KBM-7 (cell line): ENCODE measurements at regions not wholly inside any gene's neighbourhood (a gene's known extent, or its start where the extent isn't known, plus 50 kb on each side); places are given as distances from the start of the nearest gene placed in this dataset.

Experiments
- DNase-seq: peaks from one replicate; pipeline ENCODE4 v3.0.0-alpha.2; 2015
- in situ Hi-C: fragments of 300-500 bp; cut with MboI; formaldehyde crosslinking; loops from 2 replicates; pipeline ENCODE4 v1.14.3; 2020; ENCODE audit warnings: low sequenced_read_pairs, low pct_unique_long_range_greater_than_20kb, mixed read lengths

DNA sequence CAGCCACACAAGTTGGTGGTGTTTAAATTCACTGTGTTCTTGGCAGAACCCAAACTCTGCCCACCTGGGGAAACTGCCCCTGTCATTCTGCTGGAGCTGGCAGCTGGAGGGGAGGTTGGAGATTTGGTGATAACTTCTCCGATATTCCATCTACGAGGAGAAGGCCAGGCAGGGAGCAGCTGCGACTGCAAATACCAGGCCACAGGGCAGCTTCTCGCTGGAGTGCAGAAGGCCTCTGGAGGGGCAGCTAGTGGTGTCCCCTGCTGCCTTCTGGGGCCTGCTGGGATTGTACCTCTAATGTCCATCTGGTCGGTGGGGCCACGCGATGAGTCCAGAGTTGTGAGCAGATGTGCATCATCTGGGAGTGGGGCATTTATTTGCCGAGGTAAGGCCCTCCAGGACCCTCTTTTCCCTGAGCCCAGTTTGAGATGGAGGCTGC is 98.9 kb downstream of the ACKR3 start:
- DNase-seq, result no peak
- in situ Hi-C loops, result no loop called here

DNA sequence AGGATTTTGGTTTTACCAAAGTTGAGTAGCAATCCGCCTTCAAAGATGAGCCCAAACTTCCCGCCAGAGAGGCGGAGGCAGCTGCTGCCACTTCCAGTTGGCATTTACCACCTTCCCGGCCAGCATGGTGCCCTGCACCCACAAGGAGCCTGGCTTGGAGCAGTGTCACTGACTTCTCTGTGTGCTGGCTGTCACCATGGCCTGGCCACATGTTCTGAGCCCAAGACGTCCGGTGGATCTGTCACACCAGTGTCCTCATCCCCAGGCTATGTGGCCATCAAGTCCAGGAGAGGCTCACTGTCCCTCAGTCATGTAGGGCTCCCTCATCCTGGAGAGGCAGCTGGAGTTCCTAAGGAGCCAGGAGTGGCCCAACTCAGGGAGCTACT is 100.6 kb downstream of the ACKR3 start:
- DNase-seq, result no peak
- in situ Hi-C loops, result no loop called here

DNA sequence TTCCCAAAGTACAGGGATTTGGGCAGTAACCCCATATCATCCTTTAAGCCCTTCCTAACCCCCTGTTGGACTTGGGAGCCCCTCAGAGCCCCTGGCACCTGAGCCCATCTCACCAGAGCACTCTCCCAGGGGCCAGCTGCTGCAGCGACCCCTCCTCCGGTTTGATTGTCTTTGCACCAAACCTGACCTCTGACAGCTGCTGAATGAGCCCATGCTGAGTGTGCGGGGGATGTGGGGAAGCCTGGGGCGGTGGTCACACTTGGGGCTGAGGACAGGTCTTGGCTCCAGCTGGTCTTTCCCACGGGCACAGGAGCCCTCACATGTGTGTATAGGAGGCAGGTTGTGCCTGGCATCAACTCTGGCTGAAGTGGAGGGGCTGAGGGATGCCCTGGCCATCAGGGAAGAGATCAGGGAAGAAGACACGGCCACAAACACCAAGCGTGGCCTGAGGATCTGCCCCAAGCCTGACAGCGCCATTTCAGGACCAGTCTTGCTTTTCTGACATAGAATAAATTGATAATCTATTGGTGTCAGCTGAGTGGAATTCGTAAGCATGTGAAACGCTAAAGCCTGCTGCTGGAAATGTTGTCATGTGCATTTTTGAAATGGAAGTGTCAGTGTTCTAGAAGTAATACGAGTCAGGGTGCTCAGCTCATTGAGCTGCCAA is 102.4 kb downstream of the ACKR3 start:
- in situ Hi-C loops, result no loop called here
- no peak for DNase-seq

DNA sequence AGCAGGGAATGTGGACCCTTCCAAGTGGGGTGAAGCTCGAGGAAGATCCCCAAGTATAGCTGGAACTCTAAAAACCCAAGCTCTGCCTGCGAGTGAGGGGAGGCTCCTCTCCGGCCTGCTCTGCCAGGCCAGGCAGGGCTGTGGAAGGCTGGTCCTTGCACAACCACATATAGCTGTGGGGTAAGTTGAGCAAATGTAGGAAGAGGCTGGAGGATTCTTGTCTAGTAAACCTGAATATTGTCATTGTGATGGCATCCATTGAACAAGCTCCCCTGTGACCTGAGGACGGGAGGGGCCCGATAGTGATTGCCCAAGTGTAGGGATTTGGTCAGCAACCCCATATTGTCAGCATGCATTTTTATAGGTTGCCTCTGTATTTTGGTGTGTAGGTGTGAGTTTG is 103.0 kb downstream of the ACKR3 start:
- no peak for DNase-seq
- in situ Hi-C loops, result no loop called here

DNA sequence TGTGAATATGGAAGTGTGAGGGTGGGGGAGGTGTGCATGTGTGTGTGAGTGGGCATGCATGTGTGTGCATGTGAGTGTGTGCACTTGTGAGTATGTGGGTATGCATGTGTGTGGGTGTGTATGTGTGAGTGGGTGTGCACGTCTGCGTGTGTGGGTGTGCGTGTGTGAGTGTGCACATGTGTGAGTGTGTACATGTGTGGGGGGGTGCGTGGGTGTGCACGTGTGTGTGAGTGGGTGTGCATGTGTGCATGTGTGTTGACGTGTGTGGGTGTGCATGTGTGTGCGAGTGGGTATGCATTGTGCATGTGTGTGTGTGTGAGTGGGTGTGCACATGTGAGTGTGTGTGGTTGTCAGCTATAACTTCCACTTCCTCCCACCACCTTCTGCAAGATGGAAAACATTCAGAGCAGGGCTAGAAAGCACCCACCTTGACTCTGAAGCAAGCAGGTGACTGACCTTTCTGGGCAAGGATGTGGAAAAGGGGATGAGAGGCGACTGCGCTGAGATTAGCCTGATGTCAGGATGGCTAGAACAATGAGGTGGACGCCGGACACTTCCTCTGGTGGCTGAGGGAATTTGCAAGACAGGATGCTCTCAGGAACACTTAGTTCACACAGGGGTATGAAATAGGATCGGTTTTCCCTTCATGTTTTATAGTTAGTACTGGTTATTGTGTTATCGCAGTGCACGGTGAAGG is 103.6 kb downstream of the ACKR3 start:
- in situ Hi-C loops, result no loop called here
- no peak for DNase-seq

DNA sequence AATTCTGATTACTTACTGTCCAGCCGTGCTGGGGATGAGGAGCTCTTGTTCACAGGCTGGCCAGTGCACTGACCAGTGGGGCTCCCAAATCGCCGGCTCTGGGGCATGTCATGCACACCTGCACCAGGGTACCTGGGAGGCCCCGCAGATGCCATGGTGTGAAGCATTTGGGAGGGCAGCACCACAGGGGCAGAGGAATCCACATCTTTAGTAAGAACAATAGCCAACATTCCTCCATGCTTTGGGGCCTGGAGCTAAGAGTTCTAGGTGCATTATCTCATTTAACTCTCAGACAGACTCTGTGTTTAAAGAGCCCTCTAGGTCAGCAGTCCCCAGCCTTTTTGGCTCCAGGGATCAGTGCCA is 104.2 kb downstream of the ACKR3 start:
- in situ Hi-C loops, result no loop called here
- no peak for DNase-seq

DNA sequence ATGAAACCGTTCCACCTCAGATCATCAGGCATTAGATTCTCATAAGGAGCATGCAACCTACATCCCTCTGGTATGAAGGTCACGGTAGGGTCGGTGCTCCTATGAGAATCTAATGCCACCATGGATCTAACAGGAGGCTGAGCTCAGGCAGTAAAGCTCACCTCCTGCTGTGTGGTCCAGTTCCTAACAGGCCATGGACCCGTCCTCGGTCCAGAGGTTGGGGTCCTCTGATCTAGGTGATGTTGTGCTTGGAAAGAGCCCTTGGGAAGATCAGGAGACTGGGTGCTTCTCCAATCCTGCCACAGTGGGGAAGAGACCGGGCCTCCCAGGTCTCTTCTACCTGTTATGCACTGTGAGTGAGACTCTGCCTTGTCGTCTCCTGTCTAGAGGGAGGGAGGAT is 104.6 kb downstream of the ACKR3 start:
- DNase-seq, result no peak
- in situ Hi-C loops, result no loop called here

DNA sequence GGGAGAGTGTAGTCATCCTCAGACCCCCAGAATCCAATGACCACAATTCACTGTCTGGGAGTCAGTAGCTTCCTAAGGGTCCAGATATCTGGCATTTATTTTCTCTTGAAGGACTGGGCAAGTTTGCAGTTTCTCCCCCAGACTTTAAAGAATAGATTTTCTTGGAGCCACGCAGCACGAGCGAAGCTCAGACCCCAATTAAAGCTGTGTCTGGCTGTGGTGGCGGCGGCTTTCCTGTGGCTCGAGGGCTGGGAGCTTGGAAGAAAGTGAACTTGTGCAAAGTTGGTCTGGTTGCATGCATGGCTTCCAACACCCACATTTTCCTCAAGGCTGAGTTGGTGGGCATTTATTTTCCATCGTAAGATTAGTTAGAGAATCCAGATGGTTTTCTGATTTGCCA is 105.0 kb downstream of the ACKR3 start:
- no peak for DNase-seq
- in situ Hi-C loops, result no loop called here

DNA sequence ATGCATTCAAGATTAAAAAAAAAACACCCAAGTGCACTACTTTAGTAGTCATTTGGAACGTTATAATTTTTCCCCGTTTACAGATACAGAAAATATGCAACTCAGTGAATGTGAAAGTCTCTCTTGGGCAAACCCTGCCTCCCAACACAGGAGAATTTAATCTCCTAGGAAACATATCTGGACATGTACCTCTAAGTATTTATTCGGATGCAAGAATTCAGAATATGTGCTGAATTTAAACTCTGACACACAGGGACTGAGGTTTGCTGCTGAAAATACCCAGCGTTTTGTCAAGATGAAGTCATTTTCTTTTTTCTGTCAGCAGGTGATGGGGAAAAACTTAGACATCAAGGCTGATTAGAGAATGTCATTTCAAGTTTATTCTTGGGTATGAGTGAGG is 105.4 kb downstream of the ACKR3 start:
- no peak for DNase-seq

DNA sequence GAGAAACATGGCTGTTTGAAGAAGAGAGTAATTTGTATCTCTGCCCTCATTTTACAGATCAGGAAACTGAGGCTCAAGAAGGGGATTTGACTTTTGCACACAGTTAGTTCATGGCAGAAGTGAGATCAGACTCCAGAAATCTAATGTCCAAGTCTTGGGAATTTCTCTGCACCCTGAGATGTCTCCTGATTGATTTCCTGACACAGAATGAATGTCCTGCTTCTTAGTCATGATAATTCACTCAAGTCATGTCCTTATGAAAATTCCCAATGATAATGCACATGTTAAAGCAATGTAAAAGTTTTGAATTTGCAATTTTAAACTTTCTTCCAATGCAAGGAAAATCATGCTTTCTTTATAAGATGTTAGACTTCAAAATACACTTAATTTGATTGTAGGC is 105.9 kb downstream of the ACKR3 start:
- in situ Hi-C loops, result no loop called here
- no peak for DNase-seq

More for the DNA sequence above, 105.4 kb downstream of the ACKR3 start:
- in situ Hi-C loops, result no loop called here

DNA sequence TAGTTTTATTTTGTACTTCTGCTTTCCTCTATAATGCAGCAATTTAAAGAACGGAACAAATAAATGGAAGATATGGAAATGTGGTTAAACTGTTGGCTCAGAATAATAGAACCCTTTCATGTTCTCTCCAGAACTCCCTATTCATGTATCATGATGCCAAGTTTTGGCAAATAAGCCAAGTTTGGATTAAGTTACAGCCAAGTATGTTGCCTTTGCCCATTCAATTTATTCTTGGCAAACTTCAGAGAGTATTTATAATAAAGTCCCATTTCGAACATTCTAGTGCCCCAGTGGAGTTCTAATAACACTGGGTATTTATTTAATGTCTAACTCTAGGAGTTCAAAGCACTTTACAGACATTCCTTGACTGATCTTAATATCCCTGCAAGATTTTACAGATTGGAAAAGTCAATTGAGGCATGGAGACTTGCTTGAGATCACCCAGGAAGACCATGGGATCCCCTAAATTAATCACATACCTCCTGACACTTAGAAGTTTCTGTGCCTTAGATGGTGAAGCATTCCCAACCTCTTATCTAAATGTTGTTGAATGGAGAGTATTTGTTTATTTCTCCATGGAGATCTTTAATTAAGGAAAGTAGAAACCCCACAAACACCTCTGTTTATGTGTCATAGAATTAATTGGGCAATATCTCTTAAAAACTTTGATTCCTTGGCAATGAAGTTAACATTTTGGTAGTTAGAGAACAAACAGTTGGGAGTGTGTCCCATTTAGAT is 106.7 kb downstream of the ACKR3 start:
- no peak for DNase-seq

DNA sequence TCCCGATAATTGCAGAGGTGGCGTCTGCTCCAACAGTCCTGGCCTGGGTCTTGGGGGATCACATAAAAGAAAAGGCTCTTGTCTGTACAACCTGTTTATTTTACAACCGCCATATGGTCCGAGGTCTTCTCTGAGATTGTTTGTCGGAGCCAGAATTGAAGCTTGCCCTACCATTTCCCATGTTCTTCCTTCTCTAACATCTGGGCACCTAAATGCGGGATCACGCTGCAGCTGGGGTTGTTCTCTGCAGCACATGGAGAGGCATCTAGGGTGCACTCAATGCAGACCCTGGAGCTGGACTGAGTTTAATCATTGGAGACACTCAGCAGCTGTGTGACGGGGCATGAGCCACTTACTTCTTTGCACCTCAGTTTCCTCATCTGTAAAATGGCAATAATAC is 107.7 kb downstream of the ACKR3 start:
- in situ Hi-C loops, result no loop called here
- DNase-seq, result no peak

More for the DNA sequence above, 106.7 kb downstream of the ACKR3 start:
- in situ Hi-C loops, result no loop called here

DNA sequence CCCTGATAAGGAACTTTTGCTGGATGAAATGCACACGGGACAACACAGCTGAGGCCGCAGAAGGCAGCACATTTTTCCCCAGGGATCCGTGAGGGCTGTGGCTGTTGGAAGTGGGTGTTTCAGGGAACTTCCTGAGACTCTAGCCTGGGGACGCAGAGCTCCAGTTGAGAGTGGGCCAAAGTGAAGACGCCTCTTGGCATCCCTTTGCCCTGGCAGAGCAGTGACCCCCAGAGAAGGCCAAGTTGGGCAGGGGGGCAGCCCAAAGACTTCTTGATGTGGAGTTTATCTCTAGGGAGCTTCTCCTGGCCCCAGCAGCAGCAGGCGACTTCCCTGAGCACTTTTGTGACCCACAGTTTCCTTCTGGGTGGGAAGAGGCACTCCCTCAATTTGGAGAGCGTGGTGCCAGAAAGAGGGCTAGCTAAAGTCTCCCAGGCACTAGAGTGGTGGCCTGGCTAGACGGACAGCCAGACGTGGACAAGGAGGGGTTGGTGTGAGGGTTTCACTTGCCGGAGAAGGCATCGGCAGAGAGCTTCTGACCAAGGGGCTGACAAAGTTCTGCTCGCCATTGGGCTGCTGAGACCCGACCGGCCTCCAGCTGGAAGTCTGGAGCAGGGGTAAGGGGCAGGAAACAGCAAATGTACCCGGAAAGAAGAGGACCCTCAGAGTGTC is 108.8 kb downstream of the ACKR3 start:
- in situ Hi-C loops, result no loop called here
- no peak for DNase-seq

DNA sequence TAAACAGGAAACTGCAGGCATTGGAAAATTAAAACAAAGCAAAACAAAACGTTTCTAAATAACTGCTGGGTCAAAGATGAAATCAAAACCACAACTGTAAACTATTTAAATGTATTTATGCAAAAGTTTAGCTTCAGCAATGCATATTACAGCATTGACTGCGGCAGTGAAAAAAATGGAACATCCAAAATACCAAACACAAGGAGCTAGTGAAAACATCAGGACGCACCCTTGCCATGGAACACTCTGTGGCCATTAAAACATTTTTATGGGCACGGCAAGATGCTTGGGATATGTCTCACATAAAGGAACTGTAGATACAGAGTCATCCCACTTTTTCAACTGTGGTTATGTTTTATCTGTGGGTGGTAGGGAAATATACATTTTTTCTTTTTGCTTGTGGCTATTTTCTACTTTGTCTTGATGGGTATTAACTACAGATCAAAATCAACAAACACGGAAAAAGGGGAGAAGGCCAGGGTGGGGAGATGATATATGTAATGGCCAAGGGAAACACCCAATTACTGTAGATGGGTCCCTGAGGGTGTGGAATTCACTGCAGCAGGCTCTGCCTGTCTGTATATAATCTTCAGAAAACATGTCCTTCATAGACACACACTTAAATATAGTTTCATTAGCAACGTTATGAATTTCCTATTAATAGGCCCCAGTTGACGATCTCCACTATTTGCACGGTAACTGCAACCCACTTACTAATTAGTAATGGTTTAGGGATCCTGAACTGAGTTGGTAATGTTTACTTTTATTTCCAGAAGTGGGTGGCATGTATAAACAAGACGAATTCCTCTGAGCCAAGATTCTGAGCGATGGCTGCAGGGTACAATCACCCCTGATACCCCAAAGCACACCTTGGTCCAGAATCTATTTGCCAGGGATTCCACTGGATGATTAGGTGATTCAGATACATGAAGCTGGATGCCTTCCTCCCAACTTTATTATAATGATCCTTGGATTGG is 110.5 kb downstream of the ACKR3 start:
- no peak for DNase-seq

DNA sequence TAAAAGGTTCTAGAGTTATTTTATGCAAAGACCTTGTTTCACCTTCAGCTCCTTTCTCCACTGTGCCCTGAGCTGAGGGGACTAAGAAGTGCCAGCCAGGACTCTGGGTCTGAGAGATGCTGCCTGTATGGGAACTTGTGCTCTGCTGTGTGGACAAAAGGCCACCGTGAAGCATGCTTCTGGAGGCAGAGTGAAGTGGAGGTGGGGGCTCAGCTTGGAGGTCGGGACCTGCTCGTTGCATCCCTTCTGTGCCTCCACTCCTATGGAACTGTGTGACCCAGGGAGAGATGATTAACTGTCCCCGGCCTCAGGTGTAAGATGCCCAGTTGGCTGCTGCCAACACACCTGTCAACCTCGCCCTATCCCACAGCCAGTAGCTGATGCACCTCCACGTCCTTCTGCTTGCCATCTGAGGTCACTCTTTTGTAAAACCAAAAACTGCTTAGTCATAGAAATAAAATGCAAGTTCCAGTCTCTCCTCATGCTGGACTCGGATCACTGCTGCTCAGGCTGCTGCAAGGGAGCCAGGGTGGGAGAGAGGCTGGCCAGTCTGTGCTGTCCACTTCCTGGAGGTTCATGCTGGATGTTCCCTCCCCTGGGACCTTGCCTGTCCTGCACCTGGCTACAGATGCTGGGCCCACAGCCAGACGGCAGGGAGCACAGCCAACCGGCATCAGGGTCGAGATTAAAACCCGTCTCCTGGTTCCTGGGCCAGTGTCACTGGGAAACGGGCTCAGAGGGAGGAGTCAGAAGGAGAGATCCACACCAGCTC is 113.2 kb downstream of the ACKR3 start:
- no peak for DNase-seq
- in situ Hi-C loops, result no loop called here

More for the DNA sequence above, 110.5 kb downstream of the ACKR3 start:
- in situ Hi-C loops, result no loop called here

DNA sequence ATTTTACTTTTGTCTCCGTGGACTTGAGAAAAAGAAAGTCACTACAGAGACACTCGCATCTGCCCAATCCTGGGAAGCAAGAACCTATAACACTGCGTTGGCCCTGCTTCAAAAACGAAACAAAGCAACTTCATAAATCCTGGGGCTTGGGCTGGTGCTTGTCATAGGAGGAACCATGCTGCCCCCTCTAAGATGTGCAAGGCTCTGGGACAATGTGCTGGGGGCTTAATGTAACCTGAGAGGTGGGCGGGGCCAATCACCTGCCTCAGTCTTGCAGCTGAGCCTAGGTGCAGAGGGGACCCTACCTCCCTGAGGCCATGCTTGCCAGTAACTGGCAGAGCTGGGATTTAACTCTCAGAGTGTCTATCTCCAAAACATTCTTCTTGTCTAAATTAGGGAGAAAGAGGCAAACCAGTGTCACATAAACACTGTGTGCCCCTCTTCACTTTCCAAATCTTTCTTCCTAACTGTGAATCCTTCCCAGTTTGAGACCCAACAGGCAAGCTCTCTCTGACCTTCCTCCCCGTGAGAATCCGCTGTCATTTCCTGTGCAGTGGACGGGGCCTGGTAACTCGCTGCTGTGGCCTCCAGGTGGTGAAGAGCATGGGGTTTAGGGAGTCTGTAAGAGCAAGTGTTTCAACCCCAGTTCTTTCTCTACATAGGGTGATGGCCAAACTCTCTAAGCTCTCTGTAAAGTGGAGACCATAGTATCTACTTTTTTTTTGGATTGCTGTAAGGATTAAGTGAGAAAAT is 115.1 kb downstream of the ACKR3 start:
- in situ Hi-C loops, result no loop called here
- DNase-seq, result no peak

DNA sequence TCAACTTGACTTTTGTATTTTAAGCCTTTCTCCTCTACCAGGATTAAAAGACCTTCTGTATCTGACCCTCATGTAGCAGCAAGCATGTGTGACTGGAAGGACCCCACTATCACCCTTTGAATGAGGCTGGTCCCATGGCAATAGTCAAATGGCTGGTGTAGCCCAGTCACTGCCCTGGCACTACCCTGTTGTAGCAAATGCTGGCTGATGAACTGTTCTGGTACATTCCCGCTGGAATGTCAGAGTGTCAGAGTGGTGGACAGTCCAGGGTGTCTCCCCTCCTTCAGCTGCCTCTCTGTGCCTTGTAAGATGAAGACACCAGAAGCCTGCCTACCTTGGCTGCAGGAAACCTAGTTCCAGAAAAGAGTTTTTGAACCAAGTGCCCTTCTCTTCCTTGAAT is 115.7 kb downstream of the ACKR3 start:
- in situ Hi-C loops, result no loop called here

More for the DNA sequence above, 115.7 kb downstream of the ACKR3 start:
- DNase-seq, result no peak
